ENCODE measurements at regions not wholly inside any gene's neighbourhood (a gene's known extent, or its start where the extent isn't known, plus 50 kb on each side); places are given as distances from the start of the nearest gene placed in this dataset.

DNA sequence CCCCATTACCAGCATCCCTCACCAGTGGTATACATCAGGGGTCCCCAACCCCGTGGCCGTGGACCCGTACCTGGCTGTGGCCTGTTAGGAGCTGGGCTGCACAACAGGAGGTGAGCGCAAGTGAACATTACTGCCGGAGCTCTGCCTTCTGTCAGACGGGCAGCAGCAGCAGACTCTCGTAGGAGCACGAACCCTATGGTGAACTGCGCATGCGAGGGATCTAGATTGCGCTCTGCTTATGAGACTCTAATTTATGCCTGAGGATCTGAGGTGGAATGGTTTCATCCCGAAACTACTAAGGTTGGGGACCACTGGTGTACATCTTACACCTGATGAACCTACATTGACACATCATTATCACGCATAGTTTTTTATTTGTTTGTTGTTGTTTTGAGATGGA lies 52.8 kb upstream of the DHX15 start:
- no peak for DNase-seq (ENCODE audit: low spot score)

DNA sequence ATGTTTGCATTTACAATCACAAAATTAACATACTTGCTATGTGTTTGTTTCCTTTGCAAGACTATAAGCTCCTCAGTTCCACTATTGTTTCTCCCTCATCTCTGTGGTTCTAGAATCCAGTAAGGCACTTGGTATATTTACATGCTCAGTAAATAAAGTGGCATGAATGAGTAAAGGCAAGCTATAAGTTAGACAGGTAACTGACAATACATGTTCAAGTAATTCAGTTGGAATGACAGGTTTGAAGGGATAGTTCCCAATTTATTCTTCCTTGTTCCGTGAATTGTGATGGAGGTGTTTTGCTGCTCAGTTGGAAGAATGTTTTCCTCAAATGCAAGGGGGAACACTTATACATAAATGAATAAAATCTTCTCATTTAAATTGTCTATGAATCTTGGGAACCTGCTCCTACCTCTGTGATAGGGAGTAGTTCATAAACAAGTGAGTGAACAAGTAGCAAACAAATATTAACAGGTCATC lies 54.1 kb upstream of the DHX15 start:
- DNase-seq (ENCODE audit: low spot score) = no peak

DNA sequence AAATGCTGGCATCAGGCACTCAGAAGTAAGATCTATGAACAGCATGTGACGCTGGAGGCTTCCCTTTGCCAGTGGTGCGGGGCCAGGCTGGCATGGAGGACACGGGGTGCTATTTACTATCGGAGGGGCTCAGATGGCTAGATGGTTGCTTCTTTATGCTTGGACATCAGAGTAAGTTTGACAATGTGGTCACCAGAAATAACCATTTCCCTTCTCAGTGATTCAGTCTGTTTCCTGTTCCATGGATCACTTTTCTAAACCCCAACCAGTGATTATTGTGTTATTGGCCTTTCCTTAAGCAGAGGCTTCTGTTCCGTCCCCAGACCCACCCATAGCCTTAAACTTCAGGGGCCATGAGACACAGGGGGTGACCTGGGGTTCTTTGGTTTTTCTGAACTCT lies 55.4 kb upstream of the DHX15 start:
- DNase-seq (ENCODE audit: low spot score) = no peak

DNA sequence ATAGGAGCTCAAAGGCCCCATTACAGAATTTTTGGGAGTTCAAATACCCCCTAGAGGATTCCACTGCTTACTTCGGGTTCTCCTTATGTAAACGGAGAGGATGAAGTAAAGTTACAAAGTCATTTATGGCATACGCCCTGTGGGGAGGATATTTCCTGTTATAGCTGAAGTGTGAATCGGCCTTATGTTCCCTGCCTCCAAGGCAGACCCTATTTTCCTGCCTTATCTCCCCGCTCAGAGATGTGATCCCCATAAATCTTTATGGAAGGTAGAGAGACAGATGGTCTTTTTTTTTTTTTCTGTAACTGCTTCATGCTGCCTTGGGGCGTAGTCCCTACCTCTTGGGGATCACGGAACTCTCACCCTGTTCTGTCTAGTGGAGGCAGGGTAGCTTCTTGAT lies 56.0 kb upstream of the DHX15 start:
- DNase-seq (ENCODE audit: low spot score) = no peak

DNA sequence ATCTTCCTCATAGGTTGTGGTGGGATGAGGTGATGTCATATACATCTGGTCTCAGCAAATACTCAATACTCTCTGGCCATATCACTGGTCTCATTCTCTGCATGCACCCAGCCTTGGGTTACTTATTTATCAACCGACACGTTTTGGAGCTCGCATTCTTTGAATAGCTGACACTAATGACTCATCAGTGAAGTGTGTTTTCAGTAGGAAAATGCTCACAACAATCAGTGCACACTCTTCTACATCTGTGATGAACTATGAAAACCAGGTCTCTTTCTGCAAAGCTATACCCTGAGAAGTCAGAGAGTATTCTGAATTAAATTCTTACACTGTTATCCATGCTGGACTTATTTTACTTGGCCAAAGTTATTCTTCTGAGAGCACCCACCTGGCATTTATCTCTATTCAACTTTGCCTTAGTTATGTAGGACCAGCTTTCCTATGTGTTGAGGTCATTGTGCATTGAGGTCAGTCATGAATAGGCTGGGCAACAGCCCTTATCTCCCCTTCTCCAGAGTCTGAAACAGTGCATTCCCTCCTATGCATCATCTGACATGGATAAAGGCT lies 58.7 kb upstream of the DHX15 start:
- DNase-seq (ENCODE audit: low spot score) = no peak

DNA sequence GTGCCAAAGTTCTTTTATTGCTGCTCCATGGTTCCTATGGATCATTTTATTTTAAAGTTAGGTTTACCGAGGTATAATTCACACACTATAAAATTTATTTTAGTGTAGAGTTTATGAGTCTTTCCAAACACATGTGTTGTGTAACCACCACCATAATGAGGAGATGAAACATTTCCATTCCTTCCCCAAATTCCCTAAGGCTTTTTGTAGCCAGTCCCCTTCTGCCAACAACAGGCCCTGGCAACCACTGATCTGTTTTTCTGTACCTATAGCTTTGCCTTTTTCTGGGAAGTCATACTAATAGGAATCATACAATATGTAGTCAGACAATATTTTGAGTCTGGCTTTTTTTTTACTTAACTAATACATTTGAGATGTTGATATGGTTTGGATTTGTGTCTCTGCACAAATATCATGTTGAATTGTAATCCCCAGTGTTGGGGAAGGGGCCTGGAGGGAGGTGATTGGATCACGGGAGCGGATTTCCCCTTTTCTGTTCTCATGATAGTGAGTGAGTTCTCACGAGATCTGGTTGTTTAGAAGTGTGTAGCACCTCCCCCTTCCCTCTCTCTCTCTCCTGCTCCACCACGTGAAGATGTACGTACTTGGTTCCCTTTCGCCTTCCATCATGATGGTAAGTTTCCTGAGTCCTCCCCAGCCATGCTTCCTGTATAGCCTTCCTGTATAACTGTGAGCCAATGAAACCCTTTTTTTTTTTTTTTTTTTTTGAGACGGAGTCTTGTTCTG lies 59.6 kb upstream of the DHX15 start:
- no peak for DNase-seq (ENCODE audit: low spot score)

DNA sequence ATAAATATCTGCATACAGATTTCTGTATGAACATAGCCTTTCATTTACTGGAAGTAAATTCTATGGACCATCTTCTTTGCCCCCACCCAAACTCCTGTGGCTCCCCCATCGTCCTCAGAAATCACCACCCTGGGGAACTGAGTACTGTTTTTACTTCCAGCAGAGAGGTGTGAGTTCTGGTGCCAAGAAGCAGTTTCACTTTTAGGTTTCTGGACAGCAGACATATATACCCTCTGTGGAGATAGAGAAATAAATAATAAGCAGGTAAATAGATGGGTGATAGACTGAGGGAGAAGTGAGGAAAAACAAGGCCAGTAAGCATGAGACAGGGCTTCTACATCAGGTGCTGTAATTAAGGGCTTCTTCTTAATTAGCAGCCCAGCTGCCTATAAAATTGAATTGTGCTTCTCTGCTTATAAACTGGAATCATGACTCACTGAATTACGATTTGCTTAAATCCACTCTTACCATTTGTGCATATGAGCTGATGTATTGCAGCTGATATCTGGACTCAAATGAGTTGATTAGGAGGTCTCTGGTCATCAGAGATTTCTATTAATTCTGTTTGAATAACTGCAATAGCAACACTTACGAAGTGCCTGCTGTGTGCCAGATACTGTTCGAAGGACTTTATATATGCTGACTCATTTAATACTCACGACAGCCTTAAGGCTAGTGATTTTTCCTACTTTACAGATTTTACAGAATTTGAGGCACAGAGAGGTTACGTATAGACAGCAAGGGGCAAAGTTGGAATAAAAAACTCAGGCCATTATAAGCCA lies 60.8 kb upstream of the DHX15 start:
- no peak for DNase-seq (ENCODE audit: low spot score)

DNA sequence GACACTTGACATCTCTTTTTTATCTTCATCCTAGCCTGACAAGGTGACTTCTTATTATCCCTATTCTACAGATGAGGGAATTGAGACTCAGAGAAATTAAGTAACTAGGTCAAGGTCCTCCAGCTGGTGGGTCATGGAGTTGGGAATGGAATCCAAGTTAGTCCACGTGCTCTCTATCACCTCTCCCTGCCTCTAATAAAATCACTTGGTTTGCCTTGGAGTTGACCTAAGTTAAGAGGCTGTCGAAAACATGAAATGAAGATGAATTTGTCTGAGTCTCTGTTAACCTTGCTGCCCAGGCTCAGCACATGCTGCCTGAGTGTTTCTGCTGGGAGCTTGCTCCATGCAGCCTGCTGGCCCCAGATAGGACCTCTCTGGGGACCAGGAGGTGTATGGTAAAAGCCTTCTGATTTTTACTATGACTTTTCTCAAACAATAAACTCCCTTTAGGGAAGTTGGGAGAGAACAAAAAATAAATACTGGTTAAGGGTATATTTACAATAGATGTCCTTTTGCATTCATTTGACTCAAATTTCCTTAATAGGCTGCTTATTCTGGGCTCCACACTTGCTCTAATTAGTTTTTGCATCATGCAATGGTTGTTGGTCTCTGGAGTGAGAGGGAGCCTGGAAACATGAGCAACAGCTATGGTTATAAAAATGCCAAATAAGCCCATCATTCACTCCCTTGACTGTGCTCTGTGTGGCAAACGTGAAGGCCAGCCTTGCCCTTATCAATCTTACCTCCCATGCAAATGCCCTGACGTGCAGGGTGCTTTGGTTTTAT lies 61.6 kb upstream of the DHX15 start:
- no peak for DNase-seq (ENCODE audit: low spot score)

DNA sequence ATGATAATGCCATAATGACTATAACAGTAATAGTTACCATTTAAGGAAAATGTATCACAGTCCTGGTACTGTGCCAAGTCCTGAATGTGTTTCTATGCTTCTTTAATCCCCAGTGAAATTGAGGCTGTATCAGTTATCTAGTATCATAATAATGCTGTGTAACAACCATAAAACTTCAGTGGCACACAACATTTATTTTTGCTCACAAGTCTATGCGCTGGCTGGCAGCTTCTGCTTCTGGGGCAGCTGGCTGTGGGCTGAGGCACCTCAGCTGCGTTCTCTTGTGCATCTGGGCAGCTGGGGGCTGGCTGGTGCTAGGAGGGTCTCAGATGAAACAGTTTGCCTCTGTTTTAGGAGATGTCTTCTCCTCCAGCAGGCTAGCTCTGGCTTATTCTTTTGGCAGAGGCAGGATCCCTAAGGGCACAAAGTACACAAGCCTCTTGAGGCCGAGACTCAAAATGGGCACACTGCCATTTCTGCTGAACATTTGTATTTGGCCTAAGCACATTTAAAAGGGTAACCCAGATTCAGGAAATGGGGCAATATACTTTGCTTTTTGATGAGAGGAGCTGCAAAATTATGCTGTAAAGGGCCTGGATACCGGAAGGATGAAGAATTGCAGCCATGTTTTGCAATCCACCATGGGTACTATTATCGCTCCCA lies 62.6 kb upstream of the DHX15 start:
- no peak for DNase-seq (ENCODE audit: low spot score)

DNA sequence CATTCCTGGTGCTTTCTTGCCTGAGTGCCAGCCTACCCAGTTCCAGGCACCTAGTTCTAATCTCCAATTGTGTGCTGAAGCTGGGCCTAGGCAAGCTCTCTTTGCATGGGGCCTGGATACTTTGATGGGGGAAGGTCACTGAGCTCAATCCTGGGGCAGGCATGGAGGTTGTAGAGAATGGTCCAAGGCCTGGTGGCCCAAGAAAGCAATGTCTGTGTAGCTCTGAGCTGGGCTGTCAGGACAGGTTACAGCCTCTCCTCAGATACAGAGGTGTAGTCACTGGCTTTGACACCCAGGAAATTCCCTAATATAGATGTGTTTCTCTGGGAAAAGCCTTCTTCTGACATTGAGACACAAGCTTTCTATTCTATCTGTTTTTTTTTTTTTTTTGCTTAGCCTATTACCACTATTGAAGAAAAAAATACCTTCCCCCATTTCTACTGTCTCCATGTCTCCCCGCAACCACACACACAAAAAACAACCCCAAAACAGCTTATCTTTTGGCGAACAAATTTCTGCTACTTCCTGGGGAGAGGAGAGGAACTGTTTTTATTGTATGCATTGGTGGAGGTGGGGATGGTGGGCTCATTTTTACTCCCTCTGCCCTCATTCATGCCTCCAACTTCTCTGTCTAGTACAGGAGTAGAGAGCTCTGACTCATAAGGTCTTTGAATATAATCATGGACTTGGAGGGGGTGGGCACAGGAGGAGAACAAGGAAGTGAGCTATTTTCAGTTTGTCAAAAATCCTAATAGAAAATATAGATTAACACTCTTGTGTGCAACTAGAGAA lies 66.7 kb upstream of the DHX15 start:
- DNase-seq (ENCODE audit: low spot score) = no peak

DNA sequence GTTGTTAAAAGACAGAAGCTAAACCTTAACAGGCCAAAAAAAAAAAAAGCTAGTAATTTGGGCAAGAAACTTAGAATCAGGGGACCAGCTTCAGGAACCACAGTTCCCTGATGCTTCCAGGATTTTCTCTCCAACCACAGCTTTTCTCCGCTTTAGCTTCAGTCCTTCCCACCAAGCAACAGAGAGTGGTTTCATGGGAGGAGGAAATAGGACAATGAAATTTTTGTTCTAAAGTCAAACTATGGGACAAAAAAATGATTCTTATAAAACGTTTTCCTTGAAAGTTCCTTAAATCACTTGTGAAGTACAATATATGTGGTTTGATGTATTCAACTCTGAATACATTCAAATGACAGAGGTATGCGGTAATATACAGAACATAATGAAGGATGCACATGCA lies 71.0 kb upstream of the DHX15 start:
- no peak for DNase-seq (ENCODE audit: low spot score)

DNA sequence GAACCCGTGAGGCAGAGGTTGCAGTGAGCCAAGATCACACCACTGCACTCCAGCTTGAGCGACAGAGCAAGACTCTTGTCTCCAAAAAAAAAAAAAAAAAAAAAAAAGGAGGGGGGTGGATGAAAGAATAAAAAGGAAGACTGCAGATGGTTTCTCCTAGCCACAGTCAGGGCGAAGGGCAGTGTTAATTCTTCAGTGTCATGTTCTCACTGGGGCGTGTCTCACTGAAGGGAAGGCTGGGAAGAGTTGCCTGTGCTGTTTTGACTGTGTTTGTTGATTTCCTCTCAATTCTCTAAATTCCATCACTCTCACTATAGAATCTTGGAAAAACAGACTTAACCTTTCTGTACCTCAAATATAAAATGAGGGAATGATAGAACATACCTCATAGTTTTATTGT lies 71.6 kb upstream of the DHX15 start:
- DNase-seq (ENCODE audit: low spot score) = no peak

DNA sequence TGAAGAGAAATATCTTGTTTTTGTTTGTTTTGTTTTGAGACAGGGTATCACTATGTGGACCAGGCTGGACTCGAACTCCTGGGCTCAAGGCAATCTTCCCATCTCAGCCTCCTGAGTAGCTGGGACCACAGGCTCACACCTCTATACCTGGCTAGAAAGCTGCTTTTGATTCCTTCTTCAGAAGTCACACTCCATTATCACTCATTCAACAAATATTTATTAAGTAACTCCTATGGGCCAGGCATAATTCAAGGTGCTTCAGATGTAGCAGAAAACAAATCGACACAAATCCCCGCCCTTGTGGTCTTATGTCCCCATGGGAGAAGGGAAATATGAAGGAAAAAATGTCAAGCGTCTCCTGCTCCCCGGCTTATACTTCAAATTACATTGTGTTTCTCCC lies 72.6 kb upstream of the DHX15 start:
- no peak for DNase-seq (ENCODE audit: low spot score)

DNA sequence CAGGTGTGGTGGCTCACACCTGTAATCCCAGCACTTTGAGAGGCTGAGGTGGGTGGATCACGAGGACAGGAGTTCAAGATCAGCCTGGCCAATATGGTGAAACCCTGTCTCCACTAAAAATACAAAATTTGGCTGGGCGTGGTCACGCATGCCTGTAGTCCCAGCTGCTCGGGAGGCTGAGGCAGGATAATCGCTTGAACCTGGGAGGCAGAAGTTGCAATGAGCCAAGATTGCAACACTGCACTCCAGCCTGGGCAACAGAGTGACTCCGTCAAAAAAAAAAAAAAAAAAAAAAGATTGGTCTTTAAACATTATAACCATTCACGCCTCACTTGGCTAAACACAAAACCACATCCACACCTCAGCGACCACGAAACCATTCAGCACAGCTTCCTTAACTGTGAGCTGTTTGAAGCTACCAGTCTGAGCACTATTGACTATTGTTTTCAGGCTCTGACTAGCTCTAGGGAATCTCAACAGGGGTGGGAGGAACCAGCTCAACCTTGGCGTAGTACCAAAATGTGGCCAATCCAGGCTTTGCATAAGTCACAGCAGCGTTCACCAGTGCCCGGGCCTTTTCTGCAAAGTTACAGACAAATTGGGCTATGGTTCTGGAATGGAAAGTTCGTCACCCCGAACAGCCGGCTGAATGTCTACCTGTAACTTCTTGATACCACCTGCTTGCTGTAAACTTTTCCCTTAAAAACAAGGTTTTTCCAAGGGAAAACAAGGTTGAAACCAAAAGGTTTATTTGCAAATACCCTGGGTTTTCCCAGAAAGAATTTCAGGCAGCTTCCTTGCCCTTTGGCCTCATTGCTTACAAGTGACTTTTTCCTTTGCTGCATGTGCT lies 73.6 kb upstream of the DHX15 start:
- DNase-seq (ENCODE audit: low spot score) = no peak

DNA sequence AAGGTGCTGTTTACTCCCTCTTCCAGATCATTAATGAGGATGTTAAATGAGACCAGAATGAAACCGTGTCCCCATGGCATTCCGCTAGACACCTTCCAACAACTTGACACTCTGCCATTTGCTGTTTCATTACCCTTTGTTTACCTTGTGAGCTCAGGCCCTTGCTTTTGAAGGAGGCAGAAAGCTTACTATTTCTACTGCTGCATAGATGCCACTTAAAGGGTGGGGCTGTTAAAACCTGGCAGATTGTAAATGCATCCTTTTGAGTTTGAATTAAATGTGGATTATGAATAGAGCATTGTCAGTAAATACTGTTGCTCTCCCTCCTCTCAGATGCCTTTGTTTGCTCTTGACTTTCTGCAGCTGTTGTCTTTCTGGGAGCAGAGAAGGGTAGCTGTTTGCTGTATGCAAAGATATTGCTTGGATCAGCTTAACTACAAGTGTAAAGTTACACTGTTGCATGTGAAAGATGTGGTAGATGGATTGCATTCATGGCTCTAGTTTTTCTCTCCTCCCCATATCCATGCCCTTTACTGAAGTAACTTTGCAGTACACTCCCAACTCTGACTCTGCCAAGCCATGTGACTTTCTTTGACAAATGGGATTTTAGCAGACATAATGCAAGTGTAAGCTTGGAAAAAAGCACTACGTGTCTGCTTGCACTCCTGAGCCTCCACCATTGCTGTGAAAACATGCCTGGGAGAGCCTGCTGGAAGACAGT lies 75.0 kb upstream of the DHX15 start:
- DNase-seq (ENCODE audit: low spot score) = no peak

DNA sequence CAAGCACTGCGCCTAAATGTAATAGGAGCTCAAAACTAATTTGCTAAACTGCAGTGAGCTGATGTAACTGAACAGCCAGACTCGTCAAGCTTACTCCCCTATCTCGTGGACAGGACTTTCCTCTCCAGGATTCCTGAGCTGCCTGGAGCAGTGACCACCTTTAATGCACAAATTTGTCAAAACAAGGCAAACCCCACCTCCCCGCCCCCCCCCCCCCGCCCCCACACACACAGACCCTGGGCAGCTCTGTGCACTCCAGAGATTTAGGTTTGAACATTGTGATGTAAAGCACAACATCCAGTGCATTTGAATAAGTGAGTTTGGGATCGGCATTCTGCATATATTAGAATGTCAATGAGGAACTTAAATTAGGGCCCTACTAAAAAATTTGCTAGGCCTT lies 77.7 kb upstream of the DHX15 start:
- no peak for DNase-seq (ENCODE audit: low spot score)

DNA sequence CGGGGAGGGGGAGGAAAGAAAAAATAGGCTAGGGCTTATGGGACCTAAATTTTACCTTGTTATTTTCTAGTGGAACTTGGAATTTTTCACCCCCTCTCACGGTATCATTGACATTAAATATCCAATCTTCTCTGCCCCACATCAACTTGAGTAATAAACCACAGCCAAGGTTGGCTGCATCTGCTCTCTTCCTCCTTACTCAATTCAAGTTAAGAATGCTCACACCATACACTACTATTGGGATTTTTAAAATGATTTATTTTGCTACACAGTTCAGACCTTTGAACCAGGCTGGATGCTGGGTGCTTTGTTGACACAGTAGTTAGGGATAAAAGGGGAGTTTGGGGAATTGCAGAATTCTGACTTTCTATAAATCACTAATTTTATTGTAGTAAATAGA lies 78.2 kb upstream of the DHX15 start:
- DNase-seq (ENCODE audit: low spot score) = no peak

DNA sequence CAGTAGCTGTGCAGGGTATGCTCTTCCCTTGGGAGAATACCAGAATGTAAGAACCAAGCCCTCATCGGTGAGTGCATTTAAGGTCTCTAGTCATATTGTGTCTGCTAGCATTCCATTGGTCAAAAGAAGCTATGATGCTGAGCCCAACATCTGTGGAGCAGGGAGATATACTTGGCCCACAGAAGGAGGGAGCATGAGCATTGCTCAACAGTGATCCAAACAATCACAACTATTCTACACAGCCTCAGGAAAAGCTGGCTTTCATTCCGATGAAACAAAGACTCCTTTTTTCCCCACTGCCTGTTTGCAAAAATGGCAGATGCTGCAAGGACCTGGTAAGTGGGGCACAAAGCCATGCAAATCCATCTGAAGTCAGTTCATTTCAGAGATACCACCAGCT lies 80.6 kb upstream of the DHX15 start:
- DNase-seq (ENCODE audit: low spot score) = no peak

DNA sequence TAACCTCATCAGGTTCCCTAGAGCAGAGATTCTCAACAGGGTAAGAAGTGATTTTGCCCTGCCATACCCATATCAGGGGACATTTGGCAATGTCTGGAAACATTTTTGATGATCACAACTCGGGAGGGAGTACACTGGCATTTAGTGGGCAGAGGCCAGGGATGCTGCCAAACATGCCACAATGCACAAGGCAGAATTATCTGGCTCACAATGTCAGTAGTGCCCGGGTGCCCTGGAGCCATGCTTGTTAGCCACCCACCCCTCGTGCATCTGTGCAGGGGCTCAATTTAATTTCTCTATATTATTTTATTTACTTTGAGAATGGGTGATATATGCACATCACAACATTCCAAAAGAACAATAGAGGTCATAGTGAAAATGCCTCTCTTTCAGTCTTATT lies 82.0 kb upstream of the DHX15 start:
- DNase-seq (ENCODE audit: low spot score) = no peak

Measured in hematopoietic multipotent progenitor cell treated with erythropoietin and hydrocortisone succinate and interleukin-3 and kit ligand, for 15 days (in vitro differentiated cells).